HL-60 (cell line): ENCODE measurements at regions not wholly inside any gene's neighbourhood (a gene's known extent, or its start where the extent isn't known, plus 50 kb on each side); places are given as distances from the start of the nearest gene placed in this dataset.

Source experiments
- DNase-seq, 2 experiments: peaks; one replicate each; pipeline ENCODE4 v3.0.0-alpha.2; 2010 to 2020; ENCODE audit warnings: low read depth in 1 of 2, low spot score in 1 of 2
- H3K27ac ChIP-seq: fragments of 250-450 bp; sonication (Bioruptor Pico); replicated peaks from 2 replicates; pipeline ENCODE4 v1.5.1; 2020; ENCODE audit warnings: mild to moderate bottlenecking, moderate library complexity
- H3K27me3 ChIP-seq: fragments of 250-450 bp; sonication (Bioruptor Pico); 2 replicates; pipeline ENCODE4 v1.5.1; 2021; ENCODE audit warnings: mild to moderate bottlenecking, moderate library complexity; ENCODE audit not compliant: insufficient read depth, poor library complexity, severe bottlenecking
- H3K4me3 ChIP-seq: replicated peaks from 2 replicates; pipeline ENCODE4 v1.5.1; 2011; ENCODE audit warnings: mild to moderate bottlenecking, control low read depth, low read length; ENCODE audit not compliant: insufficient read depth
- CTCF ChIP-seq: IDR thresholded peaks from one replicate; pipeline ENCODE4 v1.5.1; 2011; ENCODE audit warnings: low read length, control low read depth, inconsistent platforms; ENCODE audit not compliant: insufficient read depth
- GABPA ChIP-seq: IDR thresholded peaks from 2 replicates; pipeline ENCODE4 v1.6.1; 2012; ENCODE audit warnings: low read depth
- POLR2AphosphoS5 ChIP-seq: IDR thresholded peaks from 2 replicates; pipeline ENCODE4 v1.6.1; 2012; ENCODE audit warnings: low read depth
- SPI1 ChIP-seq: IDR thresholded peaks from 2 replicates; pipeline ENCODE4 v1.6.1; 2012; ENCODE audit warnings: low read depth, mild to moderate bottlenecking, borderline replicate concordance
- TF ChIP-seq, protein P1 (sequence below): IDR thresholded peaks from 2 replicates; pipeline ENCODE4 v1.6.1; 2012; ENCODE audit warnings: low read depth; ENCODE audit not compliant: insufficient replicate concordance

DNA sequence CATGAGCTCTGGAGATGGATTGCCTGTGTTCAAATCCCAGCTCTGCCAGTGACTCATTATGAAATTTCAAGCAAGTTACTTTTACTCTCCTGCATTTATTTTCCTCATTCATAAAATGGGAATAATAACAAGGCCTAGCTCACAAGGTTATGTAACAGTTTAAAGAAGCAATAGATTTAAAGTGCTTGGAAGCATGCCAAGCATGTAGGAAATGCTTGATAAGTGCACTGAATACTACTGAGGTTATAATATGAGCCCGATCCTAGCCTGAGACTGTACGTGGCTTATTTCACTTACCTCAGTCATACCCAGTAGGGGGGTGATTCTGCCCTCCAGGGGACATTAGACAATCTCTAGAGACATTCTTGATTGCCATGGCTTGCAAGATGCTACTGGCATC lies 734.1 kb upstream of the WWC1 start:
- Histone ChIP-seq H3K4me3 (no peak overlapping the region), H3K27me3 (no peaks in the 10 kb centered on the region), H3K27ac (no peak overlapping the region)
- DNase-seq = no peak
- TF ChIP-seq, protein P1, sequence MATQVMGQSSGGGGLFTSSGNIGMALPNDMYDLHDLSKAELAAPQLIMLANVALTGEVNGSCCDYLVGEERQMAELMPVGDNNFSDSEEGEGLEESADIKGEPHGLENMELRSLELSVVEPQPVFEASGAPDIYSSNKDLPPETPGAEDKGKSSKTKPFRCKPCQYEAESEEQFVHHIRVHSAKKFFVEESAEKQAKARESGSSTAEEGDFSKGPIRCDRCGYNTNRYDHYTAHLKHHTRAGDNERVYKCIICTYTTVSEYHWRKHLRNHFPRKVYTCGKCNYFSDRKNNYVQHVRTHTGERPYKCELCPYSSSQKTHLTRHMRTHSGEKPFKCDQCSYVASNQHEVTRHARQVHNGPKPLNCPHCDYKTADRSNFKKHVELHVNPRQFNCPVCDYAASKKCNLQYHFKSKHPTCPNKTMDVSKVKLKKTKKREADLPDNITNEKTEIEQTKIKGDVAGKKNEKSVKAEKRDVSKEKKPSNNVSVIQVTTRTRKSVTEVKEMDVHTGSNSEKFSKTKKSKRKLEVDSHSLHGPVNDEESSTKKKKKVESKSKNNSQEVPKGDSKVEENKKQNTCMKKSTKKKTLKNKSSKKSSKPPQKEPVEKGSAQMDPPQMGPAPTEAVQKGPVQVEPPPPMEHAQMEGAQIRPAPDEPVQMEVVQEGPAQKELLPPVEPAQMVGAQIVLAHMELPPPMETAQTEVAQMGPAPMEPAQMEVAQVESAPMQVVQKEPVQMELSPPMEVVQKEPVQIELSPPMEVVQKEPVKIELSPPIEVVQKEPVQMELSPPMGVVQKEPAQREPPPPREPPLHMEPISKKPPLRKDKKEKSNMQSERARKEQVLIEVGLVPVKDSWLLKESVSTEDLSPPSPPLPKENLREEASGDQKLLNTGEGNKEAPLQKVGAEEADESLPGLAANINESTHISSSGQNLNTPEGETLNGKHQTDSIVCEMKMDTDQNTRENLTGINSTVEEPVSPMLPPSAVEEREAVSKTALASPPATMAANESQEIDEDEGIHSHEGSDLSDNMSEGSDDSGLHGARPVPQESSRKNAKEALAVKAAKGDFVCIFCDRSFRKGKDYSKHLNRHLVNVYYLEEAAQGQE = no peak
- no peak for TF ChIP-seq GABPA

DNA sequence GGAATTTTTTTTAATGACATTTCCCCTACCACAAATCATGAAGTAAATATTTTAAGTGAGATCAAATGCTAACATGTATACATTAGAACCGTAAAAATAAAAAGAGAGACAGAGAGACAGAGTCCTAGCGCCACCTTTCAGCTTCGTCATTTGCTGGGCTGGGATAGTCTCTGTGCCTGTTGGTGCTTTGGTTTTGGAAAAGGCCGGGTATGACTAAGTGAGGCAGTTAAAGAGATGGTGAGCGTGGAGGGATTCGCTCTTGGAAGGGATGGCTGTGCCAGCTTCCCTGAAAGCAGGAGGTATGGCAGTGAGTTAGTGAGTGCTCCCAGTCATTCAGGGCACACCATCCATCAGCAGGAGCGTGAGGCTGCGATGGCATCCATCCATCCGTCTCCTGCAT lies 729.6 kb upstream of the WWC1 start:
- H3K4me3 ChIP-seq = no peak overlapping the region
- DNase-seq = no peak
- no peak overlapping the region for H3K27ac ChIP-seq
- no peaks in the 10 kb centered on the region for H3K27me3 ChIP-seq
- TF ChIP-seq SPI1 = no peak

DNA sequence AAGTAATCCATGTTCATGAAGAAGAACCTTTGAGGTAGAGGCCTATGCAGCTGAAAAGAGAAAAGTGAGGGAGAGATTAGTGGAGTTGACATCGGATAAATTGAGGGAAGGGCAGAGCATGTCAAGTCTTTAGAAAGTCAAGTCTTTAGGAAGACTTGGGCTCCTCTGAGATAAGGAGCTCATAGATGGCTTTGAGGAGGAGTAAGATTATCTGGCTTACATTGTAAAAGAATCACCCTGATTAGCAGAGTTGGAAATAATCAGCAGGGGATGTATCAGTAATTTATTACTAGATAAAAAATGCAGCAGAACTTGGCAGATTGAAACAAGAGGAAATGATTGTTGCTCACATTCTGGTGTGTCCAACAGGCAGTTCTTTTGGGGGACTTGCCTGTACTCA lies 727.2 kb upstream of the WWC1 start:
- H3K4me3 ChIP-seq = no peak overlapping the region
- TF ChIP-seq POLR2AphosphoS5 = no peak
- no peak for TF ChIP-seq GABPA
- TF ChIP-seq SPI1 = no peak
- TF ChIP-seq, protein P1 = no peak
- TF ChIP-seq CTCF = no peak
- no peaks in the 10 kb centered on the region for H3K27me3 ChIP-seq
- H3K27ac ChIP-seq = no peak overlapping the region
- no peak for DNase-seq

DNA sequence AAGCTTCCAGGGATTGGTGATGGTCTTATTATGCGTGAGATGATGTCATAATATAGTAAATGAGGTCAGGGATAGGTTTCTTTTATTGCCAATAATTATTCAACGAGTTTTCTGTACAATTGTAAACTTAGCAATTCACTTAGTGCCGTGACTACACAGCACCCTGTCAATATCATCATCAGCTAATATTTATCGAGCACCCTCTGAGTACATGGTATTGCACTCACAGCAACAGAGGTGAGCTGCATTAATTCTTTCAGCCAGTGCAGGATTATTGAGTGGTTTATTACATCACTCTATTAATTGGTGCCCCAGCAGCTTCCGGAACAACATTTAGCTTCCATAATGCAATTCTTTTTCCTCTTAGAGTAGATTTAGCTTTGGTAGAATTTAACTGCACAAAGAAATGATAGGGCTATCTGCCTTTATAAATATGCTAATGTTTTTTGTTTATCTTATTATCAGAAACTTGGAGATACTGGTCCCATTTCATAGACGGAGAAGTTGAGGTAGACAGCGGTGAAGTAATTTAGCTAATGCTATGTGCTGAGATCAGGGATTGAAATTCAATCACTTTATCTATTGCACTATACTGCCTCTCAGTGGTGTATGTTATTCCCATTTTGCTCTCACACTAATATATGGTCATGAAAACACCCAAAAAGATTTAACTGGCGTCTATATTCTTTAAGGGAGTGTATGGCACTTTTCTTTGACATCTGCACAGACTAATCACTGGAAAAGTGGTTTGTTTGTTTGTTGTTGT lies 726.1 kb upstream of the WWC1 start:
- no peak for TF ChIP-seq GABPA
- no peak for TF ChIP-seq CTCF
- no peak overlapping the region for H3K27ac ChIP-seq
- H3K4me3 ChIP-seq = no peak overlapping the region
- H3K27me3 ChIP-seq = no peaks in the 10 kb centered on the region
- no peak for DNase-seq

GRCh38 chr5:167570431-167570830 lies 721.0 kb upstream of the WWC1 start:
- H3K4me3 ChIP-seq = no peak overlapping the region
- no peak overlapping the region for H3K27ac ChIP-seq
- TF ChIP-seq, protein P1 = no peak
- TF ChIP-seq GABPA (no peak), SPI1 (no peak), CTCF (no peak), POLR2AphosphoS5 (no peak)
- H3K27me3 ChIP-seq = peaks cover 9% of the 10 kb centered on the region
- no peak for DNase-seq
